ENCODE measurements at regions not wholly inside any gene's neighbourhood (a gene's known extent, or its start where the extent isn't known, plus 50 kb on each side); places are given as distances from the start of the nearest gene placed in this dataset.

GRCh38 chr19:28636706-28637105, 576.2 kb downstream of the UQCRFS1 start:
- Mint-ChIP-seq H3K36me3 (no peaks in the 10 kb centered on the region), H3K27ac (no peak overlapping the region), H3K4me3 (no peak overlapping the region), H3K27me3 (no peaks in the 10 kb centered on the region), H3K4me1 (peaks cover 15 to 19% (median 19%) of the 10 kb centered on the region in 3 donors), H3K9me3 (peaks cover 0 to 12% (median 5%) of the 10 kb centered on the region in 5 donors)
- Histone ChIP-seq H3K9me3 (ENCODE audit: low read length) (no peaks in the 10 kb centered on the region), H3K4me1 (ENCODE audit: insufficient read depth, low read length) (peaks cover 7% of the 10 kb centered on the region), H3K27ac (ENCODE audit: low read depth, low read length) (no peak overlapping the region), H3K4me3 (ENCODE audit: low read length) (no peak overlapping the region), H3K27me3 (ENCODE audit: insufficient read depth, low read length, poor library complexity, severe bottlenecking) (no peaks in the 10 kb centered on the region), H3K36me3 (ENCODE audit: insufficient read depth, low read length) (no peaks in the 10 kb centered on the region)
- DNase-seq, result no peak
- POLR2A ChIA-PET, result no interaction called here
- CTCF ChIA-PET, result no interaction called here

- no peaks in the 10 kb centered on the region for H3K27me3 Mint-ChIP-seq
- no peak overlapping the region for H3K4me3 Mint-ChIP-seq
- H3K36me3 Mint-ChIP-seq, result no peaks in the 10 kb centered on the region
- Histone ChIP-seq H3K36me3 (ENCODE audit: insufficient read depth, low read length) (no peaks in the 10 kb centered on the region), H3K9me3 (ENCODE audit: low read length) (no peaks in the 10 kb centered on the region), H3K27ac (ENCODE audit: low read depth, low read length) (no peak overlapping the region), H3K4me1 (ENCODE audit: insufficient read depth, low read length) (peaks cover 7% of the 10 kb centered on the region), H3K4me3 (ENCODE audit: low read length) (no peak overlapping the region), H3K27me3 (ENCODE audit: insufficient read depth, low read length, poor library complexity, severe bottlenecking) (no peaks in the 10 kb centered on the region)
- no peak for DNase-seq
- ChIA-PET CTCF (no interaction called here), POLR2A (no interaction called here)
- peaks cover 0 to 12% (median 5%) of the 10 kb centered on the region in 5 donors for H3K9me3 Mint-ChIP-seq
- H3K27ac Mint-ChIP-seq, result peak overlapping the region in 1 of 8 donors; percentile 9
- peaks cover 15 to 21% (median 19%) of the 10 kb centered on the region in 3 donors for H3K4me1 Mint-ChIP-seq
Measured at GRCh38 chr19:28636016-28636629, 576.8 kb downstream of the UQCRFS1 start.

GRCh38 chr19:28634837-28635236, 578.1 kb downstream of the UQCRFS1 start:
- Histone ChIP-seq H3K27me3 (ENCODE audit: insufficient read depth, low read length, poor library complexity, severe bottlenecking) (no peaks in the 10 kb centered on the region), H3K36me3 (ENCODE audit: insufficient read depth, low read length) (no peaks in the 10 kb centered on the region), H3K27ac (ENCODE audit: low read depth, low read length) (no peak overlapping the region), H3K9me3 (ENCODE audit: low read length) (no peaks in the 10 kb centered on the region), H3K4me1 (ENCODE audit: insufficient read depth, low read length) (peaks cover 7% of the 10 kb centered on the region), H3K4me3 (ENCODE audit: low read length) (no peak overlapping the region)
- Mint-ChIP-seq H3K27ac (no peak overlapping the region), H3K9me3 (peaks cover 0 to 12% (median 5%) of the 10 kb centered on the region in 5 donors), H3K27me3 (no peaks in the 10 kb centered on the region), H3K36me3 (no peaks in the 10 kb centered on the region), H3K4me1 (peaks cover 15 to 26% (median 22%) of the 10 kb centered on the region in 3 donors), H3K4me3 (no peak overlapping the region)
- ChIA-PET POLR2A (no interaction called here), CTCF (interaction anchor here (1.5 kb wide), 1 partner anchor 169 kb away, joined by 3 read pairs; no protein-coding TSS in a partner anchor)
- no peak for DNase-seq

DNA sequence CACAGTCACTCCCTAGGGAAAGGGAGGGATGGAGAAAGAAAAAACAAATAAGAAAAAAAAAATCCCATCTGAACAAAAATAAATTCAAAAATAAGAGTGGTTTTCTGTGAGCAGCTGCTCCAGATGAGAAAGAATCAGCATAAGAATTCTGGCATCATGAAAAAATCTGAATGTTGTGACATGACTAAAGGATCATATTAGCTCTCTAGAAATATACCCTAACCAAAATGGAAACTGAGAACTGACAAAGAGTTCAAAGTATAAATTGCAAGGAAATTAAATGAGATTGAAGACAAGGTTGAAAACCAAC, 579.0 kb downstream of the UQCRFS1 start:
- no peaks in the 10 kb centered on the region for H3K9me3 ChIP-seq (ENCODE audit: low read length)
- H3K27ac ChIP-seq (ENCODE audit: low read depth, low read length), result no peak overlapping the region
- H3K9me3 Mint-ChIP-seq, result peaks cover 0 to 12% (median 5%) of the 10 kb centered on the region in 5 donors
- no peaks in the 10 kb centered on the region for H3K27me3 Mint-ChIP-seq
- peak overlapping the region in 2 of 8 donors; percentile 68 to 77 for H3K27ac Mint-ChIP-seq
- H3K4me3 Mint-ChIP-seq, result peak overlapping the region in 1 of 7 donors; percentile 29
- peaks cover 15 to 26% (median 22%) of the 10 kb centered on the region in 3 donors for H3K4me1 Mint-ChIP-seq
- POLR2A ChIA-PET, result no interaction called here
- H3K27me3 ChIP-seq (ENCODE audit: insufficient read depth, low read length, poor library complexity, severe bottlenecking), result no peaks in the 10 kb centered on the region
- H3K4me3 ChIP-seq (ENCODE audit: low read length), result no peak overlapping the region
- peaks cover 7% of the 10 kb centered on the region for H3K4me1 ChIP-seq (ENCODE audit: insufficient read depth, low read length)
- CTCF ChIA-PET, result interaction anchor here (1.1 to 3.4 kb wide), 5 partner anchors 9 to 169 kb away, joined by 3 to 25 read pairs (median 5); no protein-coding TSS in a partner anchor
- no peaks in the 10 kb centered on the region for H3K36me3 ChIP-seq (ENCODE audit: insufficient read depth, low read length)
- no peaks in the 10 kb centered on the region for H3K36me3 Mint-ChIP-seq
- DNase-seq, result no peak

DNA sequence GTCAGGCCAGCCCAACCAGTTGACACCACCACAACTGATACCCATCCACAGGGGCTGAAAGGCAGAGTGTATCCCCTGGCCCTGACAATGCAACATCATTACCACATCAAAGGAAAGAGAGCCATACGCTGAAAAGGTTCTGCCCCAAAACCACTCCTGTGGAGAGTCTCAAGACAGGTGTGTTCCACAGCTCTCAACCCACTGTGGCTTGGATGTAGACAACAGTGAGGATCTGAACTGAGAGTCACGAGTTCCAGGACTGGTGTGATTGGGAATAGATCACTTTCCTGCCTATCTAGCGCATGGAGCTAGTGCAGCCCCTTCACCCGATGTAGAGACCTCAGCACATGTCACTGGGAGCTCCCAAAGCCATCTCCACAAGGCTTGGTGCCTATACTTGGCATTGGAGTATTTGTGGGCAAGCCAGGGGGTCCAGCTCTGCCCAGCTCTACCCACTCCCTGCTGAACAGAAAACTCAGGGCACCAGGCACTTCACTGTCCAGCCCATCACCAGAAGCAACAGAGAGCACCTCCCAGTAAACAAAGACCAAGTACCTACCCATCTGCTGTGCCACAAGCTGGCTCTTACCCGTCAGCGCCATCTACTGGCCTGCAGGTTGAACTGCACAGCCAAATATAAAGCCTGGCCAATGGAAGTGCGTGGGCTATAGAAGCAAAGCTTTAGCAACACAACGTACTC, 579.5 kb downstream of the UQCRFS1 start:
- Mint-ChIP-seq H3K36me3 (no peaks in the 10 kb centered on the region), H3K27ac (peak overlapping the region in 6 of 8 donors; percentile 68 to 85 (median 80)), H3K27me3 (no peaks in the 10 kb centered on the region), H3K4me3 (peak overlapping the region in 2 of 7 donors; percentile 29 to 63), H3K4me1 (peaks cover 15 to 26% (median 22%) of the 10 kb centered on the region in 3 donors), H3K9me3 (peaks cover 0 to 12% (median 5%) of the 10 kb centered on the region in 5 donors)
- ChIA-PET POLR2A (no interaction called here), CTCF (interaction anchor here (1.1 to 3.4 kb wide), 5 partner anchors 10 to 168 kb away, joined by 3 to 25 read pairs (median 5); no protein-coding TSS in a partner anchor)
- peaks cover 7% of the 10 kb centered on the region for H3K4me1 ChIP-seq (ENCODE audit: insufficient read depth, low read length)
- H3K4me3 ChIP-seq (ENCODE audit: low read length), result no peak overlapping the region
- no peaks in the 10 kb centered on the region for H3K27me3 ChIP-seq (ENCODE audit: insufficient read depth, low read length, poor library complexity, severe bottlenecking)
- no peaks in the 10 kb centered on the region for H3K36me3 ChIP-seq (ENCODE audit: insufficient read depth, low read length)
- DNase-seq, result peak in 4 of 5 donors; percentile 6 to 50 (median 29)
- no peak overlapping the region for H3K27ac ChIP-seq (ENCODE audit: low read depth, low read length)
- no peaks in the 10 kb centered on the region for H3K9me3 ChIP-seq (ENCODE audit: low read length)

- peak in 1 of 5 donors; percentile 22 for DNase-seq
- Histone ChIP-seq H3K4me1 (ENCODE audit: insufficient read depth, low read length) (peaks cover 7% of the 10 kb centered on the region), H3K27ac (ENCODE audit: low read depth, low read length) (no peak overlapping the region), H3K36me3 (ENCODE audit: insufficient read depth, low read length) (no peaks in the 10 kb centered on the region), H3K27me3 (ENCODE audit: insufficient read depth, low read length, poor library complexity, severe bottlenecking) (no peaks in the 10 kb centered on the region), H3K4me3 (ENCODE audit: low read length) (no peak overlapping the region), H3K9me3 (ENCODE audit: low read length) (no peaks in the 10 kb centered on the region)
- ChIA-PET POLR2A (no interaction called here), CTCF (interaction anchor here (1.7 to 3.4 kb wide), 2 partner anchors 163 to 166 kb away, joined by 5 to 25 read pairs; no protein-coding TSS in a partner anchor)
- H3K27me3 Mint-ChIP-seq, result peaks cover 0 to 1% of the 10 kb centered on the region in 2 donors
- peak overlapping the region; percentile 36 to 85 (median 63) for H3K27ac Mint-ChIP-seq
- H3K36me3 Mint-ChIP-seq, result peaks cover 0 to 5% (median 0%) of the 10 kb centered on the region in 3 donors
- peaks cover 15 to 26% (median 22%) of the 10 kb centered on the region in 3 donors for H3K4me1 Mint-ChIP-seq
- peak overlapping the region in 3 of 7 donors; percentile 43 to 63 (median 50) for H3K4me3 Mint-ChIP-seq
- peaks cover 6 to 16% (median 8%) of the 10 kb centered on the region in 5 donors for H3K9me3 Mint-ChIP-seq
Measured at GRCh38 chr19:28632371-28633080, 580.4 kb downstream of the UQCRFS1 start.

- H3K27me3 ChIP-seq (ENCODE audit: insufficient read depth, low read length, poor library complexity, severe bottlenecking), result no peaks in the 10 kb centered on the region
- ChIA-PET CTCF (interaction anchor here (3.4 kb wide), 1 partner anchor 163 kb away, joined by 25 read pairs; no protein-coding TSS in a partner anchor), POLR2A (no interaction called here)
- H3K27ac ChIP-seq (ENCODE audit: low read depth, low read length), result no peak overlapping the region
- H3K36me3 Mint-ChIP-seq, result peaks cover 0 to 8% (median 0%) of the 10 kb centered on the region in 3 donors
- no peaks in the 10 kb centered on the region for H3K36me3 ChIP-seq (ENCODE audit: insufficient read depth, low read length)
- H3K27ac Mint-ChIP-seq, result peak overlapping the region in 7 of 8 donors; percentile 19 to 85 (median 68)
- peaks cover 7% of the 10 kb centered on the region for H3K4me1 ChIP-seq (ENCODE audit: insufficient read depth, low read length)
- H3K9me3 ChIP-seq (ENCODE audit: low read length), result no peaks in the 10 kb centered on the region
- H3K9me3 Mint-ChIP-seq, result peaks cover 6 to 18% (median 9%) of the 10 kb centered on the region in 5 donors
- H3K4me1 Mint-ChIP-seq, result peaks cover 15 to 26% (median 22%) of the 10 kb centered on the region in 3 donors
- DNase-seq, result no peak
- H3K4me3 ChIP-seq (ENCODE audit: low read length), result no peak overlapping the region
- H3K4me3 Mint-ChIP-seq, result peak overlapping the region in 5 of 7 donors; percentile 8 to 63 (median 39)
- peaks cover 0 to 2% of the 10 kb centered on the region in 2 donors for H3K27me3 Mint-ChIP-seq
Measured at GRCh38 chr19:28631961-28632360, 581.0 kb downstream of the UQCRFS1 start.

Data from CD8-positive, alpha-beta memory T cell (primary cell).